Heart left ventricle (tissue), 16 donors: ENCODE measurements at regions not wholly inside any gene's neighbourhood (a gene's known extent, or its start where the extent isn't known, plus 50 kb on each side); places are given as distances from the start of the nearest gene placed in this dataset.

ENCODE experiments used
- ATAC-seq, 4 donors: fragments of 200-7000 bp; cut with Tn5 transposase; one replicate each; pipeline ENCODE4 v1.9.1; 2020 to 2022; ENCODE audit warnings: moderate library complexity in 4 of 4, mild to moderate bottlenecking in 3 of 4, moderate number of reproducible peaks in 1 of 4
- DNase-seq, 5 donors: peaks; one replicate each; pipeline ENCODE4 v3.0.0-alpha.2; 2020
- H3K27ac ChIP-seq, 12 donors: fragments of 200-600 bp; sonication (generic) in 4 of 12; one replicate each; pipeline versions ENCODE4 v1.5.0 to v1.8.0; 2016 to 2022; ENCODE audit warnings: mild to moderate bottlenecking in 2 of 12
- H3K27me3 ChIP-seq, 9 donors: fragments of 200-600 bp; sonication (generic) in 2 of 9; one replicate each; pipeline versions ENCODE4 v1.5.1 to v1.8.0; 2016 to 2022; ENCODE audit warnings: mild to moderate bottlenecking in 3 of 9
- H3K36me3 ChIP-seq, 9 donors: fragments of 200-600 bp; sonication (generic) in 2 of 9; one replicate each; pipeline versions ENCODE4 v1.5.0 to v1.8.0; 2018 to 2022; ENCODE audit warnings: mild to moderate bottlenecking in 2 of 9
- H3K4me1 ChIP-seq, 12 donors: fragments of 200-600 bp; sonication (generic) in 4 of 12; one replicate each; pipeline versions ENCODE4 v1.5.0 to v1.8.0; 2016 to 2022; ENCODE audit warnings: mild to moderate bottlenecking in 3 of 12
- H3K4me3 ChIP-seq, 12 donors: fragments of 200-600 bp; sonication (generic) in 4 of 12; one replicate each; pipeline versions ENCODE4 v1.5.0 to v1.8.0; 2017 to 2022; ENCODE audit warnings: mild to moderate bottlenecking in 9 of 12, moderate library complexity in 4 of 12
- H3K9me3 ChIP-seq, 12 donors: fragments of 200-600 bp; sonication (generic) in 4 of 12; one replicate each; pipeline versions ENCODE4 v1.5.0 to v1.8.0; 2016 to 2022; ENCODE audit warnings: mild to moderate bottlenecking in 1 of 12
- POLR2A ChIP-seq, 2 donors: fragments of 450-650 bp; IDR thresholded peaks; one replicate each; pipeline ENCODE4 v1.6.1; 2017; ENCODE audit warnings: antibody characterized with exemption in 2 of 2, mild to moderate bottlenecking in 2 of 2, moderate library complexity in 2 of 2
- WGBS, 4 donors: extraction: QIAGEN DNeasy Blood & Tissue Kit in 2 of 4; methylation state at CpG; one replicate each; pipeline versions ENCODE4 v1.1.5 to v1.1.7; 2013 to 2018; 5-methylcytosine and 5-hydroxymethylcytosine counted together
- intact Hi-C, 10 donors: fragments of 100-400 bp; cut with DNase I; formaldehyde crosslinking; loops; one replicate each; pipeline versions ENCODE4 v1.11.1 to v1.14.2; 2022
- TF ChIP-seq, protein P1 (sequence below), 12 donors: fragments of 200-600 bp; sonication (generic) in 4 of 12; IDR thresholded peaks; one replicate each; pipeline versions ENCODE4 v1.5.0 to v1.8.0; 2018 to 2022; ENCODE audit warnings: antibody characterized with exemption in 12 of 12, mild to moderate bottlenecking in 5 of 12
- donor health status: ischemic (EF 13 %, LVEDD 7.1; RV severe dilation, severe dysfunction).
- donor health status: healthy with polysubstance abuse.
- donor health status: DM: no; HTN: yes; CAD: no.
- donor health status: DM: no; HTN: no; CAD: no.
- donor health status: ischemic (EF 25% LVEDD 6.9; RV normal size, moderate dysfunction).
- donor health status: ischemic (EF 25% LVEDD 5.7; RV mildly dilated, moderate dysfunction).
- donor health status: healthy.
- donor health status: DM: yes; HTN: yes; CAD: no.
- donor health status: ischemic (EF 35%, LVEDD 5.7; RV mildly dilated, moderate dysfunction).
- donor health status: nonischemic (EF 11% LVEDD 7.7; RV severe dilation, severe dysfunction).
- donor health status: DM: yes; HTN: yes; CAD: no.
- donor health status: PGD.
- donor health status: ischemic (EF 29% LVEDD 5.4; RV normal size, mild dysfunction).
- donor health status: nonischemic (EF 23%, LVEDD 6.1; RV moderate dilation, normal function).

DNA sequence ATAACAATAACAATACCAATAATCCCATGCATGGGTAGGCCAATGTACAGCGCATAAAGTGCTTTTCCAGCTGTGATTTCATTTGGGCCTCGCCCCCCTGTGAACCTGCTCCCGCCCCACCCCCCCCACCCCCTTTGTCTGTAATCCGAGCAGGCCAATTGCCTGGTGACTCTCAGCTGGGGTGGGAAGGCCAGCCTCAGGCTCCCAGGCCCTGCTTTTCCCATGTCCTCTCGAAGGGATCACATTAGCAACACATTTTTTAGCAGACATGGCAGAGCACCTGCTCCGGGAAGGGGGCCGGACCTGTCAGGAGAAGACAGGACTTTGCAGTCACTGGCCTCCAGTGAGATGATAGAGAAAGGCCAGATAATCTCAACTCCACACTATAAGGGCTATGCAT is 439.3 kb downstream of the RPS24 start:
- Histone ChIP-seq H3K4me1 (no peaks in the 10 kb centered on the region), H3K9me3 (no peaks in the 10 kb centered on the region), H3K27me3 (peaks cover 0 to 13% (median 0%) of the 10 kb centered on the region in 9 donors), H3K4me3 (no peak overlapping the region), H3K36me3 (no peaks in the 10 kb centered on the region), H3K27ac (no peak overlapping the region)
- ATAC-seq, result no peak
- TF ChIP-seq, protein P1, sequence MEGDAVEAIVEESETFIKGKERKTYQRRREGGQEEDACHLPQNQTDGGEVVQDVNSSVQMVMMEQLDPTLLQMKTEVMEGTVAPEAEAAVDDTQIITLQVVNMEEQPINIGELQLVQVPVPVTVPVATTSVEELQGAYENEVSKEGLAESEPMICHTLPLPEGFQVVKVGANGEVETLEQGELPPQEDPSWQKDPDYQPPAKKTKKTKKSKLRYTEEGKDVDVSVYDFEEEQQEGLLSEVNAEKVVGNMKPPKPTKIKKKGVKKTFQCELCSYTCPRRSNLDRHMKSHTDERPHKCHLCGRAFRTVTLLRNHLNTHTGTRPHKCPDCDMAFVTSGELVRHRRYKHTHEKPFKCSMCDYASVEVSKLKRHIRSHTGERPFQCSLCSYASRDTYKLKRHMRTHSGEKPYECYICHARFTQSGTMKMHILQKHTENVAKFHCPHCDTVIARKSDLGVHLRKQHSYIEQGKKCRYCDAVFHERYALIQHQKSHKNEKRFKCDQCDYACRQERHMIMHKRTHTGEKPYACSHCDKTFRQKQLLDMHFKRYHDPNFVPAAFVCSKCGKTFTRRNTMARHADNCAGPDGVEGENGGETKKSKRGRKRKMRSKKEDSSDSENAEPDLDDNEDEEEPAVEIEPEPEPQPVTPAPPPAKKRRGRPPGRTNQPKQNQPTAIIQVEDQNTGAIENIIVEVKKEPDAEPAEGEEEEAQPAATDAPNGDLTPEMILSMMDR (IDR thresholded peaks at IDR 0.05), result no peak
- TF ChIP-seq POLR2A (IDR thresholded peaks at IDR 0.05), result no peak
- WGBS, 4 donors, result 63 to 92% (median 77%) methylated on average over 7 of the region's 7 CpGs
- no peak for DNase-seq
- intact Hi-C loops, result no loop called here

DNA sequence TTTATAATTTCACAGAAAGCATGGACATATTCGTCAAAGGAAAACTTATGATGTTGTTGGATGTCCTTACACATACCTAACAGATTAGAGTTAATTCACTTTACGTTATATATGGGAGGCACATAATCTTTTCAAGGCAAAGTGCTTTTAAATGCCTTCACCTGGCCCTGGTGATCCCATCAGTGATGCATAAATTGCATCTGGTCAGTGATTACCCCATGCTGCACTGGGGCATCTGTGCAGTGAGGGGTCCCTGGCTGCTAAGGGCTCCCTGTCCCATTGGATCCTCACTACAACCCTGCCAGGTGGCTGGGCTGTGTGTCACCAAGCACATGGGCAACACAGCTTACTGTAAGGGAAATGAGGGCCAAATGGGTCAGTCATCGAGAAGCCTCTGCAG is 441.1 kb downstream of the RPS24 start:
- no peaks in the 10 kb centered on the region for H3K9me3 ChIP-seq
- H3K4me1 ChIP-seq, result no peaks in the 10 kb centered on the region
- H3K36me3 ChIP-seq, result no peaks in the 10 kb centered on the region
- no peak for DNase-seq
- H3K4me3 ChIP-seq, result no peak overlapping the region
- peaks cover 0 to 15% (median 0%) of the 10 kb centered on the region in 9 donors for H3K27me3 ChIP-seq
- intact Hi-C loops, result no loop called here
- 90 to 95% (median 92%) methylated on average over 3 of the region's 3 CpGs for WGBS, 4 donors
- no peak for TF ChIP-seq POLR2A (IDR thresholded peaks at IDR 0.05)
- TF ChIP-seq, protein P1 (IDR thresholded peaks at IDR 0.05), result no peak
- no peak for ATAC-seq
- no peak overlapping the region for H3K27ac ChIP-seq

DNA sequence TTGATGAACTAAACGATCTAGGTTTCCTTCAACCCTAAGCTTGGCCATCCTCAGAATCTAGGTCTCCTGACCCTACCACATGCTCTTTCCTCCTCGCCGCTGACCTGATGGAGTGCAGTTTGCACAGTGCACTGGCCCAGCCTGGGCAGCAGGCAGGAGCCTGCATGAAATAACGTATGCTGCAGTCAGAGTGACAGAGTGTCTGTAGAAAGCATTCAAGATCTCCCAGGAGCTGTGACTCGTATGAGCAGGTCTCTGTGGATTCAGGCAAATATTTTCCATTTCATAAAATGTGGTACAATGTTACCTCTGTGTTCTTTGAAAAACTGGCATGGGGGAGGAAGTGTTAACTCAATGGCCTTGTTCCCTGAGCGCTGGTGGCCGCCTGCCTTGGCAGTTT is 441.8 kb downstream of the RPS24 start:
- 77 to 95% (median 85%) methylated on average over 7 of the region's 7 CpGs for WGBS, 4 donors
- no peak overlapping the region for H3K27ac ChIP-seq
- H3K4me3 ChIP-seq, result no peak overlapping the region
- DNase-seq, result no peak
- H3K9me3 ChIP-seq, result no peaks in the 10 kb centered on the region
- intact Hi-C loops, result no loop called here
- H3K36me3 ChIP-seq, result no peaks in the 10 kb centered on the region
- no peak for ATAC-seq
- H3K4me1 ChIP-seq, result no peaks in the 10 kb centered on the region
- no peak for TF ChIP-seq POLR2A (IDR thresholded peaks at IDR 0.05)
- TF ChIP-seq, protein P1 (IDR thresholded peaks at IDR 0.05), result no peak
- peaks cover 0 to 15% (median 0%) of the 10 kb centered on the region in 9 donors for H3K27me3 ChIP-seq

DNA sequence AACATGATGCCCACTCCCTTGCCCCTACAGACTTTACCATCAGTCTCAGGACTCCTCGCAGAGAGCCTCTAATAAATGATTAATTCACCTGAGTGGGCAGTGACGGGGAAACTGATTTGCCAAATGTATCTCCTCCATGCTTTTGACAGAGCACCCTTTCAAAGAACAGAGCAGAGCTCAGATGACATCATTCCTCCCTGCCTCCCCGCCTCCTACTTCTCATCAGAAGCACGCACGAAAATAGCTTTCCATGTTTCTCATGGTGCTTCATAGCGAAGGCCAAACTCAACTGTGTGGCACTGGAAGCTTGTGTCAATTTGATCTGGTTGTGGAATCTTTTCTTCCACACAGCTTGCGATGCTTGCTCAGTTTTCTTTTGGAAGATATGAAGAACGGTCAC is 442.5 kb downstream of the RPS24 start:
- ATAC-seq, result no peak
- Histone ChIP-seq H3K4me1 (no peaks in the 10 kb centered on the region), H3K4me3 (no peak overlapping the region), H3K27me3 (peaks cover 0 to 15% (median 0%) of the 10 kb centered on the region in 9 donors), H3K9me3 (no peaks in the 10 kb centered on the region), H3K27ac (no peak overlapping the region), H3K36me3 (no peaks in the 10 kb centered on the region)
- no peak for DNase-seq
- intact Hi-C loops, result no loop called here
- 80 to 94% (median 91%) methylated on average over 8 of the region's 8 CpGs for WGBS, 4 donors
- TF ChIP-seq, protein P1 (IDR thresholded peaks at IDR 0.05), result no peak
